ENCODE measurements at regions not wholly inside any gene's neighbourhood (a gene's known extent, or its start where the extent isn't known, plus 50 kb on each side); places are given as distances from the start of the nearest gene placed in this dataset.

DNA sequence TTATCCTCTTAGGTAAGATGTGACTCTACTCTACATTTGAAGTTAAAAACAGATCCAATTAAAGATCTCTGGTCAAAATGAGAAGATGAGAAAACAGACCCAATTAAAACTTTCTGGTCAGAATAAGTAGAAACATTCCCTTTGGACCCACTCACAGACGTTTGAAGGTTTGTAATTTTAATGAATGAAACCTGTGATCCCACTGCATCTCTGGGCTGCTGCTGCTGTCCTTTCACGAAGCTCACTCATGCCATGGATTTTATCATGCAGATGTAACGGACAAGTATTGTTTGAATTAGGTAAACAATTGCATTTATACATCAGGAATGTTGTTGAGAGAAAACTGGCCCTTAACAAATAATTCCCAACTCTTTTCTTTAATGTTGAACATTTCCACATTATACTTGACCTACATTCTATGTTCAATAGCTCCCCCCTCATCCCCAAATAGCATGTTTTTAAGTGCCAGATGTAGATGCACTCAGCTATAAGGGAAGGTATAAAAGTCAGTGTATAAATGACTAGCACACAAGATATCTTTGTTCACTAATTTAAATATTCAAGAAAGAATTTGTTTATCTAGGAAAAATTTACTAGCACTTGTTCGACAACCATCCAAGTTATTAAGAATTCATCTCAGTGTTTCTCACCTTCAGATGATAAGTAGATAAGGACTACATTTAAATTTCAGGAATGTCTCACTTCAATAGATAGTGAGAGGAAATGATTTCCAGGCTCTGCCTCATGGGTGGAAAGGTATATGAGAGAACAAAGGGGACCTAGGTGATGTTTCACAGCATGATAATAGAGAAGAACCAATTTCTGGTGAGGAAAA is 202.3 kb upstream of the LMNTD1 start:
- no peak for DNase-seq (ENCODE audit: low read depth in 2 of 2)

DNA sequence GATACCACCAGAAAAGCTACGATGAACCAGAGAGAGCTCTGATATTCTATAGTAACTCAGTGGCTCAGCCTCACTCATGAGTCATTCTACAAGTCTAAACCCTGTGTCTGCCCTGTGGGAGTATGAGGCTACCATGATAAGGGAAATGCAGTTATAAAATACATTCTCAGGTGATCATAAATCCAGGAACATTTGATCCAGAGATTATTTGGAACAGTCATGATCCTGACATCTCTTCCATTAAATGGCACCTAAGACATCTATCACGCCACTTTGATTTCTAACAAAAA is 202.6 kb upstream of the RASSF8 start:
- DNase-seq (ENCODE audit: low read depth in 2 of 2): no peak

GRCh38 chr12:25757037-25757665 is 201.3 kb upstream of the RASSF8 start:
- DNase-seq (ENCODE audit: low read depth in 2 of 2): no peak

- DNase-seq (ENCODE audit: low read depth in 2 of 2): no peak
Observed at GRCh38 chr12:25759752-25760151, 198.7 kb upstream of the RASSF8 start.

GRCh38 chr12:25761356-25761755 is 197.1 kb upstream of the RASSF8 start:
- no peak for DNase-seq (ENCODE audit: low read depth in 2 of 2)

- DNase-seq (ENCODE audit: low read depth in 2 of 2): no peak
Observed at GRCh38 chr12:25764409-25764808, 194.1 kb upstream of the RASSF8 start.

DNA sequence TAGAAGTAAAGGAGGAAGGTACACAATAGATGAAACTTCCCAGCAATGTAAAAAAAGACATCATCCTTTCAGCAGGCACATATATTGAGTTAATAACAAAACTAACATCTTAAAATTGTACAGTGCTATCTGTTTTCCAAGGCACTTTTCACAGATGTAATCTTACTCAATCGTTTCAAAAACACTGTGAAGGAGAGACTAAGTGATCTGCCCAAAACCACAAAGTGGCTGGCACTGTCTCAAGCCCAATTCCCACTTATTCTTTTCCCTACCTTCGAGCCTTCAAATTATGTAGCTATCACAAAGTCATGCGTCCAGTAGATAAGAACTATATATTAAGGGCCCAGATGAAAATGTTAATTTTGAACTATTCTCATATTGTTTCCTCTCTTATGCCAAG is 193.6 kb upstream of the RASSF8 start:
- no peak for DNase-seq (ENCODE audit: low read depth in 2 of 2)

GRCh38 chr12:25767606-25768005 is 190.9 kb upstream of the RASSF8 start:
- DNase-seq (ENCODE audit: low read depth in 2 of 2): no peak

DNA sequence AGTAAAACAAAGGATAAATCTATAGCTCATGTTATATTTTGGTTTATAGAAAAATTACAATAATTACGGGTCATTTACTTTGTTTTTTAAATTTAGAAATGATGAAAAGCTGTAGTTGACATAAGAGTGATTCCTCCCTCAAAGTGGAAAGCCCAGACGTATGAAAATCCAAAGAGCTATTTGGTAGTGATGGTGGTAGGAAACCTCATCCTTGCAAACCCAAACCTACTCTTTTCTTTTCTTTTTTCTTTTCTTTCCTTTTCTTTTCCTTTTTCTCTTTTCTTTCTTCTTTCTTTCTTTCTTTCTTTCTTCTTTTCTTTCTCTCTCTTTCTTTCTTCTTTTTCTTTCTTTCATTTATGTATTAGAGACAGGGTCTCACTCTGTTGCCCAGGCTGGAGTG is 190.3 kb upstream of the RASSF8 start:
- DNase-seq (ENCODE audit: low read depth in 2 of 2): no peak

DNA sequence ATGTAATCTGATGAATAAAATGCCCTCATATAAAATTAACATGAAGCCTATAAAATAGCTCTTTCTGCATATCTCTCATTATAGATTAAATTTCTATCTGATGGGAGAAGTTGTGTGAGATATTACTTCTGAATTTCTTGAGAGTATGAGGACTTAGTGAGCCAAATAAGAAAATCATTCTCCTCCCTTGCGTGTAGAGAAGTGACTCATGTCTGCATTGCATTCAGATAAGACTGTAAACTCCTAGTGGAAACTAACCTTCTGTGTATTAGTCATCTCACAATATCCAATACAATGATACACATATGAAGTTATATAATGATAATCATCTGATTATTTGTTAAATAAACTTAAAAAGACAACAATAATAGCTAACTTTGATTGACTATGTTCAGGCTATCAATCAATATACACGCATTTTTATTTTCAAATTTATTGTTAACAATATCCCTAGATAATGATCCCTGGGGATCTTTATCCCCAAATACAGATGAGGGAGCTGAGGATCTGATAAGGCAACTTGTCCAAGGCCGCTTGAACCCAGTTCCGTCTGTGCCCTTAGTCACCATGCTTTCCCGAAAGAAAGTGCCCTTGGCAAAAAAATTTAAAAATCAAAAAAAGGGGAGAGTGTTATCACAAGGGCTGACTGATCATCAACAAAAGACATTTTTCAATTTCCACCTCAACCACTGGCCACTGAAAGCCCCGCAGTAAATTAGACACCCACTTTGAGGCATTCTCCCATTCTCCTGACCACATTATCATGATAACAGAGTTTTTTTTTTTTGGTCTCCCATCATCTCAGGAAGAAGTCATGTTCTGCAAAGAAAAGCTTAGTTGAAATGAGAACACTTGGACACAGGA is 189.2 kb upstream of the RASSF8 start:
- DNase-seq (ENCODE audit: low read depth in 2 of 2): no peak

DNA sequence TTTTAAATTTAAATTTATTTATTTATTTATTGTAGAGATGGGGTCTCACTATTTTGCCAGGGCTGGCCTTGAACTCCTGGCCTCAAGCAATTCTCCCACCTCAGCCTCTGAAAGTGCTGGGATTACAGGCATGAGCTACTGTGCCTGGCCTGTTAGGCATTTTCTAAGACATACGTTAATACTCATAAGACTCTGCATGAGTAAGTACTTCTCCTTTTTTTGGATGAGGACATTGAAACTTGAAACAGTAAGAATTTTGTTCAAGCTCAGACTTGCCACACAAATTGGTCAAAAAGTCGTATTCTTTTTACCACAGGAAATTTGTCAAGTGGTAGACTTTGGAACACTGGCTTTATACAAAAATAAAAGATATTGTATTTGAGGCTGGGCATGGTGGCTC is 187.4 kb upstream of the RASSF8 start:
- DNase-seq (ENCODE audit: low read depth in 2 of 2): no peak

- no peak for DNase-seq (ENCODE audit: low read depth in 2 of 2)
Observed at GRCh38 chr12:25771476-25771875, 187.0 kb upstream of the RASSF8 start.

DNA sequence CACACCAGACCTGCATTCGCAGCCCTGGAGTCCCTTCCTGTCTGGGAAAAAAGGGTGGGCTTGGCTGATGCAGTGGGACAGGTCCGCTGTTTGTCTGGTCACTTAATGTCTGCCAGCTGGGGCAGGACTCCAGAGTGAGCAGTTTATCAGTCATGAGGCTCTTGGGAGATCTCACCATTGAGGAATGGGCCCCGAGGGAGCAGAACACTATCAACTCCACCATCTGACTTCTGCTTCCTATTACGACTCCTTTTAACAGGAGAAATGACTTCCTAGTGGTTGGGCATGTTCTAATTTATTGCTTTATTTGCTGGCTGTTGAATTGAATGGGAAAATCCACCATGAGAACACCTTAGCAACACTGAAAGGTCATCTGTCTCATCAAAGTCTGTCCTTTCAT is 182.5 kb upstream of the RASSF8 start:
- no peak for DNase-seq (ENCODE audit: low read depth in 2 of 2)

- no peak for DNase-seq (ENCODE audit: low read depth in 2 of 2)
Observed at GRCh38 chr12:25780771-25781170, 177.7 kb upstream of the RASSF8 start.

GRCh38 chr12:25781232-25781631 is 177.2 kb upstream of the RASSF8 start:
- DNase-seq (ENCODE audit: low read depth in 2 of 2): no peak

DNA sequence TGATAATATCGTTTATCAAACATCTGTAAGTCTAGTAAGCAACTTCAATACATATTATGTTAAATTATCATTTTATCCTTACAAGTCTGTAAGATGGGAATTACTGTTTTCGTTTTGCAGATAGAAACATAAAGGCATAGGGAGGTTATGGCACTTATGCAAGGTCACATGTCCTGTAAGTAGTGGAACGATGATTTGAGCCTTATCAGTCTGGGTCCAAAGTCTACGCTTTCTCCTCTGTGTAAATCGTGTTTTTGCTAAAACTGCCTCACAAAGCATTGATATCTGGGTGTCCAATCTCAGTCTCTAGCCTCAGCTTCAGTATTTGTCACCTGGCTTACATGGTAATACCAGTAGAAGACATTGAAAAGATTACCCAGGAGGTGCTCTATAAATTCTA is 174.9 kb upstream of the RASSF8 start:
- DNase-seq (ENCODE audit: low read depth in 2 of 2): no peak

DNA sequence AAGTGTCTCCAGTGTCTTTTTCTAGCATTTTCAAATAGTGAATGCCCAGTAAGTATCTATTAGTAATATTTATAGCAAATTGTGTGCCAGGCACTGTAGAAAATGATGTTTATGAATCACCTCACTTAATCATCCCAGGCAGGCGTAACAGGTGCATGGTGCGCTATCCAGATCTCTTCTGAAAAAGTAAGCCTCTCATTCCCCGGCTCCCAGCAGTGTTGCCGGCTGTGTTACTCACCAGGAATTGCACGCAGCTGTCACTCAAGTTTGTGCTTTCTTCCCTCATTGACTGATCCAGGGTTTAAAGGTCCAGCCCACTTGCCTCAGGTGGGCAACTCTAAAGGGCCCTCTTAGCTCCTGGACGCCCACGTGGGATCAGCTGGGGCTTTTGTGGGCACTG is 173.8 kb upstream of the RASSF8 start:
- no peak for DNase-seq (ENCODE audit: low read depth in 2 of 2)

DNA sequence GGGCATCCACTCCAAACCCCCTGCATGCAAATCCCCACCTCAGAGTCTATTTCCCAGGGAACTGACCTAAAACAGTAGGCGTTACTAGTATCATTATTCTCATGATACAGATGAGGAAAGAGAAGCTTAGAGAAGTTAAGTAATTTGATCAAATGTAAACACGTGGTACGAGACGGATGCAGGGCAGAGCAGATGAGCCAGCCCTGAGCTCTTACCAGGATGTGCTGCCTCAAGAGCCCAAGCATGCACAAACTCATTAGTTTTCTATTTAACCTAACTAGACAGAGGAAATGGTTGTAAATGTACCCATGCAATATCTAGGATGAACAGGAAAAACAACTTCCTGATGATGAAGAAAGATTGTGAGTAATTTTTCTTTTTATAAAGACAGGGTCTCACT is 173.3 kb upstream of the RASSF8 start:
- DNase-seq (ENCODE audit: low read depth in 2 of 2): no peak

- no peak for DNase-seq (ENCODE audit: low read depth in 2 of 2)
Observed at GRCh38 chr12:25787701-25788100, 170.8 kb upstream of the RASSF8 start.

DNA sequence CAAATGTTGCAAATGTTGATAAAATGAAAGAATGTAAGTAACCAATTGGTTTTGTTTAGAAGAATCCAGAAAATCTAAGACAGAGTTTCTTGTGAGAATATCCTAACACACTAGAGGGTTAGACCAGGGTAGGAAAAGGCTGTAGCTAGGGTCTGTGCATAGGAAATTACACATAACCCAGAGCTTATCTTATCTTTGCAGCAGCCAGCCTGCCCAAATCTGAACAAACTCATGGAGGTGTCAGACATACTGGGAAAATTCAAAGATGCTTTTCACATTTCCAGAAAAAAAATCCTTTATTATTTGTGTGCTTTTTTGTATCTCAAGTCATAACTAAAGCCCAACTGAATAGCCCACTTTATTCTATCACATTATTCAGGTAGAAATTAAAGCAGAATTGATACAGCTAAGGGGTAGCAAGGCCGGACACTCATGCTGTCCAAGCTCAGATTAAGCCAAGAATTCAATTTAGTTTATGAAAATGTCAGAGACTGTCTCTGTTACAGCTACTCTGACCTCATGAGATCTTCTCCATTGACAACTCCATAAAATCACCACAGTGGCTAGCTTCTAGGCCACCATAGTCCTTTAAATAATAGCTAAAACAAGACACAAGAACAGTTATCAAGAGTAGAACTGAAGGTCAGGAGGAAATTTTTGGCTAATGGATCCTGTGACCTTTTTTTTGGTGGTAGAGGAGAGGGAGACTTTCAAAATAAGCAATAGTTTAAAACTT is 169.6 kb upstream of the RASSF8 start:
- no peak for DNase-seq (ENCODE audit: low read depth in 2 of 2)

- no peak for DNase-seq (ENCODE audit: low read depth in 2 of 2)
Observed at GRCh38 chr12:25789541-25789944, 168.9 kb upstream of the RASSF8 start.

DNA sequence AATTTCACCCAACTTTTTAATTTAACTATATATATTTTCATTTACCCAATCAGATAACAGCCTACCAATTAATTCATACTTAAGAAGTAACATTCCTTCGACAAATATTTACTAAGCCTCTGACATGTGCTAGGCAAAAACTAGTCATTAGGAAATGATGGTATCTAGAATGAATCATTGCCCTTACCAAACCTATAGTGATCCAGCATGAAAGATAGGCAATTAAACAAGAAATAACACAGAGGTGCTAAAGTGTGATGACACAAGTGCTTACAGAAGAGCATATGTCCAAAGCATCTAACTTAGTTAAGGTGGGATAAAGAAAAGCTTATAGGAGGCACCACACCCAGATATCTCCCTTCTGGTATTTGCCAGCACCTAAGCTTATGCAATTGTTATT is 166.5 kb upstream of the RASSF8 start:
- no peak for DNase-seq (ENCODE audit: low read depth in 2 of 2)

All from stimulated activated CD8-positive, alpha-beta memory T cell treated with anti-CD3 and anti-CD28 coated beads, Interleukin-2, amount 100 ng/mL, for 48 hours (primary cell).